NCI-H2227 (cell line): ENCODE measurements at regions not wholly inside any gene's neighbourhood (a gene's known extent, or its start where the extent isn't known, plus 50 kb on each side); places are given as distances from the start of the nearest gene placed in this dataset.

Experiments
- DNase-seq: peaks from one replicate; lab custom pipeline; 2025; ENCODE audit not compliant: unreplicated experiment; lab: John Stamatoyannopoulos, UW

DNA sequence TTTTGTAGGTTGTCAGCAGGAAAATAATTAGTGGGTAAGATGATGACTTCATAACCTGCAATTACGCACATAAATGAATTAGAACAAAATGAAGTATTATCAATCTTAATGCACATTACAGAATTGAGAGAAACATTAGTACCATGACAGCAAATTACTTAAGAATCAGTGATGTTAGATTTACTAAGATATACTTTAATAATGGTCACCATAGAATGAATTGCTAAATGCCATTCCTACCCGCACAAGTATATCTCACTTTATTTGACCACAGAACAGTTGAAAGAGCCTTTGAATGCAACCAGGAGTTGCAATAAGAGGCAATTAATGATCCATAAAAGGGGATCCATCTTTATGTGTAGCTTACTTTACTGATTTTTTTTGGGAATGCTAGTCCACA is 816.4 kb upstream of the AGA start:
- no peak for DNase-seq

- DNase-seq: no peak
These were observed 817.3 kb upstream of the AGA start for GRCh38 chr4:178259566-178259965.

- DNase-seq: no peak
These were observed 821.8 kb upstream of the AGA start for GRCh38 chr4:178264001-178264400.

GRCh38 chr4:178271386-178271785 is 829.1 kb upstream of the AGA start:
- no peak for DNase-seq

GRCh38 chr4:178273168-178273567 is 830.9 kb upstream of the AGA start:
- no peak for DNase-seq

DNA sequence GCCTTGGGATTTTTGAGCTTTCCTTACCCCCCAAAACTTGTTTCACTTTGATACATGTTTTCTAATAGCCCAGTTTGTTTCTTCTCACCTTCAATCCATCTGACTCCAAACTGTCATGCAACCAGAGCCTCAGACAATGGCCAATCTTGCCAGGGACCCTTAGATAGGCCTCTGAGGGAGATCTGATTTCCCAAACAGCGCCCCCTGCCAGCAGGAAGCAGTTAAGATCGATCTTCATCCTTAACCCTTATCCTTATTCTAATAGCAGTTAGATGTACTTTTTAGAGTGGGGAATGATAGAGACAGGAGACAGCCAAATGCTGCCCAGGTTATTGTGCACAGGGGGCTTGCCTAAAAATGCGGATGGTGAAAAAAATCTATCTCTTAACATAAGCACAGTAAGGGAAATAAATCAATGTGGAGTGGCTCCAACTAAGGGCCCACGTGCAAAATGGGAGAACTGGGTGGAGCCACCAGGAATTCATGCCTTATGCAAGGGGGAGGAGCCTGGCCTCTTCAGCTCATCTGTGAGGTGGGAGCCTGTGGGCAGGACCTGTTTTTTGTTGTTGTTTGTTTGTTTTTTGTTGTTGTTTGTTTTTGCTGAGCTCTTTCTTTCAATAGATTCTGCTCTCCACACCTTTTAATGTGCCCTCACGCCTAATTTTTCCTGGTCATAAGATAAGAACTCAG is 833.6 kb upstream of the AGA start:
- DNase-seq: no peak

- no peak for DNase-seq
These were observed 838.1 kb upstream of the AGA start for GRCh38 chr4:178280362-178280761.

GRCh38 chr4:178288462-178288861 is 846.2 kb upstream of the AGA start:
- DNase-seq: no peak

- no peak for DNase-seq
These were observed 851.4 kb upstream of the AGA start for GRCh38 chr4:178293601-178294000.

DNA sequence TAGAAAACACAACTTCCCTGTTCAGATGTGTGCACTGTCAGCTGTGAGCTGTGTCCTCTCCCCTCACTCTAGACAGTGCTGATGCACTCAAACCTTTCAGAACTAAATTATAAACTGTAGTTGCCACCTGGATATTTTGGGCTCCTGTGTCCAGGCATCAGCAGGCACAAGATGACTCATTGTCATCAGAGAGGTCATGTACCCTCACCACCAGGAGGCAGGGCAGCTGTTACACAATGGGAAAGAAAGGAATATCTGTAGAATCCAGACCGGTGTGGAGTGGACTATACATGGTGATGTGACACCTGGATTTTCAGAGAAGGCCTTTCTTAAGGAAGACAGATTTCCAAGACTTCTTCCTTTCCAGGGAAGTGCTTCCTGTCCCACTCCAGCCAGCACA is 854.4 kb upstream of the AGA start:
- DNase-seq: no peak

- DNase-seq: no peak
These were observed 864.3 kb upstream of the AGA start for GRCh38 chr4:178306565-178306964.

GRCh38 chr4:178309890-178310289 is 867.7 kb upstream of the AGA start:
- DNase-seq: no peak

- no peak for DNase-seq
These were observed 869.8 kb upstream of the AGA start for GRCh38 chr4:178311997-178312396.

DNA sequence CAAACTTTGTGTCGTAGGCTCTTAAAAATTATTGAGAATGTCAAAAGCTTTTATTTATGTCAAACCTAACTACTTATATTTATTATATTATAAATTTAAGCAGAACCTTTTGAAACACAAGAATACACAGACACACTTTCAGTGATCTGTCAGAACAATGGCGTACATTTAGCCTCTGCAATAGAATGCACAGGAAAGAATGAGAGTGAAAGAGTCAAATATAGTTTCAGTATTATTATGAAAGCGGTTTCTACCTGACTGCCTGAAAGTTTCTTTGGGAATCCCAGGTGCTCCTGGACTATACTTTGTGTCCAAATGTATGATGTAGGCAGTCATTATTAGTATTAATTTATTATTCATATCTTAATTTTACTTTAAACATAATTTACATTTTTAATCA is 872.0 kb upstream of the AGA start:
- DNase-seq: no peak

DNA sequence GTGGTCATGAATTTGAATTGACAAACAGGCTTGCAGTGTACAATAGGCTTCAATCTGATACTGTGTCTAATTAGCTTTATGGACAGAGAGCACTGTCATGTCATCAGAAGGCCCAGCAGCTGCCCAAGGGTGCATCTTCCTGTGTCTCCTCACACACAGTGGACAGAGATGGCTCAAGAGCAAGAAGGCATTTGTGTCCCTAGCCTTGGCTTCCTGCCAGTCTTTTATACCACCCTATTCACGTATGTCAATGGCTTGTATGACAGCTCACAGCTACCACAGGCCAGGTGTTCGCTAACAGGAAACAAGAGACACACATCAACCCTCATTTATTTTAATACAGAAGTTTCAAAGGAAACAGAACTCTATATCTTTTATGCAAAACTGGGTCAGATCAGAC is 874.0 kb upstream of the AGA start:
- DNase-seq: no peak

DNA sequence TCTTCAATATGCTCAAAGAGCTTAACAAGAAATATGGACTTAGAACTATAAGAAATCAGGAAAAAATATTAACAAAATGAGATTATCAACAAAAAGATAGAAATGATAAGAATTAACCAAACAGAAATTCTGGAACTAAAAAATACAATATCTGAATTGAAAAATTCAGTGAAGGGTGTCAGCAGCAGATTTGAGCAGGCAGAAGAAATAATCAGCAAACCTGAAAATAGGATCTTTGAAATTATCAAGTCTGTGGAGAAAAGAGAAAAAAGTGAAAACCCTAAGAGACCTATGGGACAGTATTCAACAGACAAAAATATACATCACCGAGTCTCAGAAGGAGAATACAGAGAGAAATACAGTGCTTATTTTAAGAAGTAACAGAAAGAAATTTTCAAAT is 877.8 kb upstream of the AGA start:
- no peak for DNase-seq

GRCh38 chr4:178322524-178323183 is 880.4 kb upstream of the AGA start:
- no peak for DNase-seq

- no peak for DNase-seq
These were observed 887.1 kb upstream of the AGA start for GRCh38 chr4:178329226-178329872.

GRCh38 chr4:178333355-178333754 is 891.1 kb upstream of the AGA start:
- no peak for DNase-seq

- DNase-seq: no peak
These were observed 897.5 kb upstream of the AGA start for GRCh38 chr4:178339769-178340168.

DNA sequence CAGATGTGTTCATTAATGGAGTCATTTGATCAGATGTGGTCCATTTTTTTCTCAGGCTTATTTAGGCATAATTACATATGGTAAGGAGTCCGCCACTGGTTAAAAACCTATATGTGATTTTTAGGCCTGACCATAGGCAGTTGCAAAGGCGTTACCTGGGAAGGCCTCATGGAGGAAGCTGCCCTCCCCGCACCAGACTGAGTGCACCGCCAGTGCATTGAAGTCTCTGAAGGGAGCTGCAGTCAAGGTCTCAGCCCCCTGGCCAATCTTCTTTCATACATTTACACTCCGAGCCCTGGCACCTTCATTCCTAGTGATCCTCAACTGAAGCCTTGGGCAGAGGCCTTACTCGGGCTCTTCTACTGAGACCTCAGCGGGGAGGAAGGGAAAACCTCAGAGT is 898.2 kb upstream of the AGA start:
- DNase-seq: no peak

- no peak for DNase-seq
These were observed 901.9 kb upstream of the AGA start for GRCh38 chr4:178344096-178344495.

DNA sequence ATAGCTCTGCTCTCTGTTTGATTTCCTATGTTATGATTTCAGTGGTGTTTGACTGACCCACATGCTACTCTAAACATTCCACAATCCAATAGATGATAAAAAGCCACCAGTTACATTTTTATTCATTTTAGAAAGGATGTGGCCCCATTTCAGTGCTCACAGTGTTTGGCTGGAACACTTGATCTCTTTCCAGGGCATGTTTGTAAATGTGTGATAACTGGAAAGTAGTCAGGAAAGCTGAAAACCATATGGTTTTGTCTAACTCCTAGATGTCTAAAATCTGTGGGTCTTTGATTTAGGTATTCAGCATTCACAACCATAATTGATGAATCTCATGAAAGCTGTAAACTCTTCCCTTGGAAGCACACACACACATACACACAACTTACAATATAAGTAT is 904.9 kb upstream of the AGA start:
- DNase-seq: no peak
